Panc1 (cell line): ENCODE measurements at regions not wholly inside any gene's neighbourhood (a gene's known extent, or its start where the extent isn't known, plus 50 kb on each side); places are given as distances from the start of the nearest gene placed in this dataset.

Experiments
- ATAC-seq: fragments of 200-7000 bp; cut with Tn5 transposase; 2 replicates; pipeline ENCODE4 v1.9.1; 2020; ENCODE audit warnings: mild to moderate bottlenecking, moderate library complexity
- BruUV-seq: library from RNA; stranded (reverse); fragments of 400-500 nt; replicated peaks from 2 replicates; lab custom pipeline; 2021; lab: Mats Ljungman, UMichigan
- CTCF ChIA-PET: fragments of 300-600 bp; sonication (Branson Sonifier 250); formaldehyde crosslinking; loops from one replicate; lab custom pipeline; 2022; ENCODE audit warnings: antibody characterized with exemption; lab: Charles Lee
- POLR2A ChIA-PET: fragments of 300-600 bp; sonication (Branson Sonifier 250); formaldehyde crosslinking; loops from one replicate; lab custom pipeline; 2022; ENCODE audit warnings: antibody characterized with exemption; lab: Charles Lee
- DNase-seq: peaks from one replicate; pipeline ENCODE4 v3.0.0-alpha.2; 2010; ENCODE audit warnings: low read depth, low spot score
- H3K27ac ChIP-seq: 2 replicates; pipeline ENCODE4 v1.5.1; 2011; ENCODE audit warnings: mild to moderate bottlenecking, low read length, inconsistent platforms
- H3K27me3 ChIP-seq: fragments of 200-500 bp; sonication (Bioruptor generic); 2 replicates; pipeline ENCODE4 v1.6.0; 2014; ENCODE audit warnings: low read length, inconsistent platforms; ENCODE audit not compliant: control insufficient read depth, insufficient read depth
- H3K36me3 ChIP-seq: fragments of 200-500 bp; sonication (Bioruptor generic); 2 replicates; pipeline ENCODE4 v1.5.1; 2014; ENCODE audit warnings: inconsistent platforms, mild to moderate bottlenecking, low read length, moderate library complexity; ENCODE audit not compliant: control insufficient read depth, insufficient read depth
- H3K4me1 ChIP-seq: 2 replicates; pipeline ENCODE4 v1.5.1; 2011; ENCODE audit warnings: inconsistent platforms, mild to moderate bottlenecking, low read length, moderate library complexity; ENCODE audit not compliant: control insufficient read depth, insufficient read depth
- H3K4me3 ChIP-seq, 2 experiments: 2 replicates each; pipeline ENCODE4 v1.5.1; 2011 to 2012; ENCODE audit warnings: low read depth in 2 of 2, low read length in 2 of 2, mild to moderate bottlenecking in 2 of 2, inconsistent platforms in 1 of 2, moderate library complexity in 1 of 2
- H3K9me3 ChIP-seq: fragments of 200-500 bp; sonication (Bioruptor generic); 2 replicates; pipeline ENCODE4 v1.5.1; 2014; ENCODE audit warnings: low read depth, mild to moderate bottlenecking, inconsistent platforms, low read length, moderate library complexity; ENCODE audit not compliant: control insufficient read depth, insufficient read depth
- POLR2AphosphoS5 ChIP-seq: IDR thresholded peaks from 2 replicates; pipeline ENCODE4 v1.6.1; 2012; ENCODE audit warnings: mild to moderate bottlenecking, low read depth, low read length, moderate library complexity
- SIN3A ChIP-seq: IDR thresholded peaks from 2 replicates; pipeline ENCODE4 v1.6.1; 2012; ENCODE audit warnings: low read depth, mild to moderate bottlenecking, low read length, moderate library complexity, borderline replicate concordance; ENCODE audit not compliant: insufficient read depth
- TCF7L2 ChIP-seq: IDR thresholded peaks from 2 replicates; pipeline ENCODE4 v1.6.1; 2011; ENCODE audit warnings: mild to moderate bottlenecking, low read depth, low read length, inconsistent platforms
- in situ Hi-C: cut with HindIII; loops from 2 replicates; pipeline ENCODE4 v1.10.0; 2016; ENCODE audit warnings: low sequenced_read_pairs, low pct_unique_long_range_greater_than_20kb
- intact Hi-C: fragments of 100-400 bp; cut with micrococcal nuclease; formaldehyde crosslinking; loops from one replicate; pipeline ENCODE4 v1.10.0; 2022; ENCODE audit not compliant: unreplicated experiment
- TF ChIP-seq, protein P1 (sequence below), 2 experiments: IDR thresholded peaks; 2 replicates each; pipeline ENCODE4 v1.6.1; 2011 to 2012; ENCODE audit warnings: low read depth in 2 of 2, control low read depth in 1 of 2, low read length in 1 of 2, mild to moderate bottlenecking in 1 of 2, moderate library complexity in 1 of 2; ENCODE audit not compliant: insufficient read depth in 1 of 2
- TF ChIP-seq, protein P2 (sequence below): fragments of 450-650 bp; IDR thresholded peaks from 2 replicates; pipeline ENCODE4 v1.5.1; 2017; ENCODE audit warnings: mild to moderate bottlenecking

DNA sequence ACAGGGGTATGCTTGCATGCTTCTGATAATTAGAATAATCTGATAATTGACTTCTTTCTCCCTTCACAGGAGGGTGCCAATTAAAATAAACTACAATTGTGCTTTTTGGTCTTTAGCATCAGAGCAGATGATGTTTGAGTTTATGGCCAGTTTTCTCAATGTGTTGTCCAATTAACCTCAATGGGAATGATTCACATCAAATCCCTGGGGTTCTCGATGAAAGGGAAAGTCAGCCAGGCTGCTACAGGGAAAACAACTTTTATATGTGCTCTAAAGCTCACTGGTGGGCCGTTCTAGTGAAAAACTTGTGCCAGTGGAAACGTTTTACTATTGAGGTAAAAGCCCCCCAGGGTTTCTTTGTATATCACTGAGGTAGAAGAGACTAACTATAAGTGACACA is 887.3 kb upstream of the CRIM1 start:
- in situ Hi-C loops: no loop called here
- ATAC-seq: no peak
- BruUV-seq: no TSS peak
- Histone ChIP-seq H3K4me3 (no peak overlapping the region), H3K9me3 (no peaks in the 10 kb centered on the region), H3K27me3 (no peaks in the 10 kb centered on the region), H3K4me1 (no peaks in the 10 kb centered on the region), H3K36me3 (no peaks in the 10 kb centered on the region), H3K27ac (no peak overlapping the region)
- no peak for DNase-seq
- ChIA-PET CTCF (no interaction called here), POLR2A (no interaction called here)
- intact Hi-C loops: no loop called here
- TF ChIP-seq TCF7L2 (no peak), SIN3A (no peak), POLR2AphosphoS5 (no peak)
- TF ChIP-seq, protein P1, sequence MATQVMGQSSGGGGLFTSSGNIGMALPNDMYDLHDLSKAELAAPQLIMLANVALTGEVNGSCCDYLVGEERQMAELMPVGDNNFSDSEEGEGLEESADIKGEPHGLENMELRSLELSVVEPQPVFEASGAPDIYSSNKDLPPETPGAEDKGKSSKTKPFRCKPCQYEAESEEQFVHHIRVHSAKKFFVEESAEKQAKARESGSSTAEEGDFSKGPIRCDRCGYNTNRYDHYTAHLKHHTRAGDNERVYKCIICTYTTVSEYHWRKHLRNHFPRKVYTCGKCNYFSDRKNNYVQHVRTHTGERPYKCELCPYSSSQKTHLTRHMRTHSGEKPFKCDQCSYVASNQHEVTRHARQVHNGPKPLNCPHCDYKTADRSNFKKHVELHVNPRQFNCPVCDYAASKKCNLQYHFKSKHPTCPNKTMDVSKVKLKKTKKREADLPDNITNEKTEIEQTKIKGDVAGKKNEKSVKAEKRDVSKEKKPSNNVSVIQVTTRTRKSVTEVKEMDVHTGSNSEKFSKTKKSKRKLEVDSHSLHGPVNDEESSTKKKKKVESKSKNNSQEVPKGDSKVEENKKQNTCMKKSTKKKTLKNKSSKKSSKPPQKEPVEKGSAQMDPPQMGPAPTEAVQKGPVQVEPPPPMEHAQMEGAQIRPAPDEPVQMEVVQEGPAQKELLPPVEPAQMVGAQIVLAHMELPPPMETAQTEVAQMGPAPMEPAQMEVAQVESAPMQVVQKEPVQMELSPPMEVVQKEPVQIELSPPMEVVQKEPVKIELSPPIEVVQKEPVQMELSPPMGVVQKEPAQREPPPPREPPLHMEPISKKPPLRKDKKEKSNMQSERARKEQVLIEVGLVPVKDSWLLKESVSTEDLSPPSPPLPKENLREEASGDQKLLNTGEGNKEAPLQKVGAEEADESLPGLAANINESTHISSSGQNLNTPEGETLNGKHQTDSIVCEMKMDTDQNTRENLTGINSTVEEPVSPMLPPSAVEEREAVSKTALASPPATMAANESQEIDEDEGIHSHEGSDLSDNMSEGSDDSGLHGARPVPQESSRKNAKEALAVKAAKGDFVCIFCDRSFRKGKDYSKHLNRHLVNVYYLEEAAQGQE (IDR thresholded peaks at IDR 0.05; ENCODE audit: insufficient read depth in 1 of 2, low read depth in 2 of 2, low read length in 1 of 2): no peak
- TF ChIP-seq, protein P2, sequence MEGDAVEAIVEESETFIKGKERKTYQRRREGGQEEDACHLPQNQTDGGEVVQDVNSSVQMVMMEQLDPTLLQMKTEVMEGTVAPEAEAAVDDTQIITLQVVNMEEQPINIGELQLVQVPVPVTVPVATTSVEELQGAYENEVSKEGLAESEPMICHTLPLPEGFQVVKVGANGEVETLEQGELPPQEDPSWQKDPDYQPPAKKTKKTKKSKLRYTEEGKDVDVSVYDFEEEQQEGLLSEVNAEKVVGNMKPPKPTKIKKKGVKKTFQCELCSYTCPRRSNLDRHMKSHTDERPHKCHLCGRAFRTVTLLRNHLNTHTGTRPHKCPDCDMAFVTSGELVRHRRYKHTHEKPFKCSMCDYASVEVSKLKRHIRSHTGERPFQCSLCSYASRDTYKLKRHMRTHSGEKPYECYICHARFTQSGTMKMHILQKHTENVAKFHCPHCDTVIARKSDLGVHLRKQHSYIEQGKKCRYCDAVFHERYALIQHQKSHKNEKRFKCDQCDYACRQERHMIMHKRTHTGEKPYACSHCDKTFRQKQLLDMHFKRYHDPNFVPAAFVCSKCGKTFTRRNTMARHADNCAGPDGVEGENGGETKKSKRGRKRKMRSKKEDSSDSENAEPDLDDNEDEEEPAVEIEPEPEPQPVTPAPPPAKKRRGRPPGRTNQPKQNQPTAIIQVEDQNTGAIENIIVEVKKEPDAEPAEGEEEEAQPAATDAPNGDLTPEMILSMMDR: no peak

DNA sequence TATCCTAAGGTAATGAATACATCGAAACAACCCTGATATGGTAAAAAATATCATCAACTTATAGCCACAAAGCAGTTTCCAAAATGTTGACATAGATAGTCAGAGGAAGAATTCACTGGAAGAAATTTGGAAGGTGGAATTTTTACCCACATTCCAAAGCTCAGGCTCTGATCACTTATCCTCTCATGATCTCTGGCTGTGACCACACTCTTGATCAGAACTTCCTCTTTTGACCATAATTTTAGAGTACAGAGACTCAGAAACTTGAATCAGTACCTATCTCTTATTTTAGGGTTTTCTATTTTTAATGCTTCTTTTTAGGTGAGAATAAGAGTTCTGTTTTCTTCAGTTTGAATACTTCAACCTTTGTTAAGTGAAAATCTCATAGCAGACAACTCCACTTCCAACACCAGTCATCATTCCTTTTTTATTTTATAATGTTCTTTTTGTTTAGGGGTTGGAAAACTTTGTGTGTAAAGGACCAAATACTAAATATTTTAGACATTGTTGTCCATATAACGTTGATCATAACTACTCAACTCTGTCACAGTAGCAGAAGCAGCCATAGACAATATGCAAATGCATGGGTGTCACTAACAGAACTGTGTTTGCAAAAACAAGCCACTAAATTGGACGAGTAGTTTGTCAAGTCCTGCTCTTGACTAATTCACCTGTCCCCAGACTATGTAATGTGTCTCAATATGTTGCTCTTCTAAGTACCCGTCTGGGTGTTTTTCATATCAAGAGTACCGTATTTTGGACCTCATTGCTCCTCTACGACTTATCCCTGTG is 891.6 kb upstream of the CRIM1 start:
- CTCF ChIA-PET: no interaction called here
- no peak overlapping the region for H3K4me3 ChIP-seq
- DNase-seq: no peak
- ATAC-seq: no peak
- no peaks in the 10 kb centered on the region for H3K4me1 ChIP-seq
- TF ChIP-seq, protein P2: no peak
- TF ChIP-seq, protein P1 (IDR thresholded peaks at IDR 0.05; ENCODE audit: insufficient read depth in 1 of 2, low read depth in 2 of 2, low read length in 1 of 2): no peak
- TF ChIP-seq TCF7L2 (no peak), POLR2AphosphoS5 (no peak), SIN3A (no peak)
- in situ Hi-C loops: no loop called here
- H3K27ac ChIP-seq: no peak overlapping the region
- no TSS peak for BruUV-seq
- no peaks in the 10 kb centered on the region for H3K27me3 ChIP-seq
- intact Hi-C loops: no loop called here
- POLR2A ChIA-PET: no interaction called here
- H3K36me3 ChIP-seq: no peaks in the 10 kb centered on the region
- no peaks in the 10 kb centered on the region for H3K9me3 ChIP-seq
